Activated CD4-positive, alpha-beta T cell treated with anti-CD3 and anti-CD28 coated beads, Interleukin-2, amount 10 ng/mL, durations not matched to agents 24 days and 14 days (primary cell): ENCODE measurements at regions not wholly inside any gene's neighbourhood (a gene's known extent, or its start where the extent isn't known, plus 50 kb on each side); places are given as distances from the start of the nearest gene placed in this dataset.

Experiments used
- DNase-seq: peaks from one replicate; pipeline ENCODE4 v3.0.0; 2022
- H3K27ac Mint-ChIP-seq: one replicate; pipeline ENCODE4 v1.8.0; 2022; ENCODE audit warnings: mild to moderate bottlenecking, mixed read lengths
- H3K27me3 Mint-ChIP-seq: one replicate; pipeline ENCODE4 v1.8.0; 2022; ENCODE audit warnings: mixed read lengths
- H3K36me3 Mint-ChIP-seq: one replicate; pipeline ENCODE4 v1.8.0; 2022; ENCODE audit warnings: low read depth, mild to moderate bottlenecking, mixed read lengths
- H3K4me1 Mint-ChIP-seq: one replicate; pipeline ENCODE4 v1.8.0; 2021; ENCODE audit warnings: mixed read lengths
- H3K4me3 Mint-ChIP-seq: one replicate; pipeline ENCODE4 v1.8.0; 2022; ENCODE audit warnings: mild to moderate bottlenecking, moderate library complexity, mixed read lengths
- H3K9me3 Mint-ChIP-seq: one replicate; pipeline ENCODE4 v1.8.0; 2021; ENCODE audit warnings: mixed read lengths
- intact Hi-C: fragments of 100-400 bp; cut with micrococcal nuclease; formaldehyde crosslinking; loops from one replicate; pipeline ENCODE4 v1.15.1; 2023

GRCh38 chr11:79925570-79925969 lies 484.7 kb upstream of the TENM4 start:
- Mint-ChIP-seq H3K27me3 (no peaks in the 10 kb centered on the region), H3K4me1 (no peaks in the 10 kb centered on the region), H3K36me3 (no peaks in the 10 kb centered on the region), H3K27ac (no peak overlapping the region), H3K4me3 (no peak overlapping the region), H3K9me3 (no peaks in the 10 kb centered on the region)
- intact Hi-C loops = no loop called here
- no peak for DNase-seq

- Mint-ChIP-seq H3K4me3 (no peak overlapping the region), H3K27ac (no peak overlapping the region), H3K36me3 (no peaks in the 10 kb centered on the region), H3K4me1 (no peaks in the 10 kb centered on the region), H3K9me3 (no peaks in the 10 kb centered on the region), H3K27me3 (no peaks in the 10 kb centered on the region)
- no peak for DNase-seq
- intact Hi-C loops = no loop called here
These were observed 481.8 kb upstream of the TENM4 start for GRCh38 chr11:79922641-79923040.

GRCh38 chr11:79920480-79920879 lies 479.6 kb upstream of the TENM4 start:
- intact Hi-C loops = no loop called here
- Mint-ChIP-seq H3K4me1 (no peaks in the 10 kb centered on the region), H3K9me3 (no peaks in the 10 kb centered on the region), H3K36me3 (no peaks in the 10 kb centered on the region), H3K27me3 (no peaks in the 10 kb centered on the region), H3K27ac (no peak overlapping the region), H3K4me3 (no peak overlapping the region)
- DNase-seq = no peak

GRCh38 chr11:79919350-79919749 lies 478.5 kb upstream of the TENM4 start:
- no peaks in the 10 kb centered on the region for H3K4me1 Mint-ChIP-seq
- DNase-seq = no peak
- H3K9me3 Mint-ChIP-seq = no peaks in the 10 kb centered on the region
- no peak overlapping the region for H3K27ac Mint-ChIP-seq
- H3K27me3 Mint-ChIP-seq = no peaks in the 10 kb centered on the region
- intact Hi-C loops = no loop called here
- H3K4me3 Mint-ChIP-seq = no peak overlapping the region
- no peaks in the 10 kb centered on the region for H3K36me3 Mint-ChIP-seq

- no peaks in the 10 kb centered on the region for H3K4me1 Mint-ChIP-seq
- no peaks in the 10 kb centered on the region for H3K36me3 Mint-ChIP-seq
- intact Hi-C loops = no loop called here
- no peak overlapping the region for H3K27ac Mint-ChIP-seq
- no peaks in the 10 kb centered on the region for H3K9me3 Mint-ChIP-seq
- no peak overlapping the region for H3K4me3 Mint-ChIP-seq
- no peak for DNase-seq
- H3K27me3 Mint-ChIP-seq = no peaks in the 10 kb centered on the region
These were observed 478.0 kb upstream of the TENM4 start for GRCh38 chr11:79918846-79919245.

- peaks cover 4% of the 10 kb centered on the region for H3K9me3 Mint-ChIP-seq
- no peak overlapping the region for H3K27ac Mint-ChIP-seq
- H3K36me3 Mint-ChIP-seq = no peaks in the 10 kb centered on the region
- intact Hi-C loops = no loop called here
- H3K27me3 Mint-ChIP-seq = no peaks in the 10 kb centered on the region
- no peak for DNase-seq
- H3K4me1 Mint-ChIP-seq = no peaks in the 10 kb centered on the region
- no peak overlapping the region for H3K4me3 Mint-ChIP-seq
These were observed 465.3 kb upstream of the TENM4 start for GRCh38 chr11:79906164-79906563.

GRCh38 chr11:79902493-79902892 lies 461.7 kb upstream of the TENM4 start:
- H3K27me3 Mint-ChIP-seq = no peaks in the 10 kb centered on the region
- no peaks in the 10 kb centered on the region for H3K4me1 Mint-ChIP-seq
- no peaks in the 10 kb centered on the region for H3K36me3 Mint-ChIP-seq
- DNase-seq = no peak
- no peak overlapping the region for H3K27ac Mint-ChIP-seq
- no peaks in the 10 kb centered on the region for H3K9me3 Mint-ChIP-seq
- no peak overlapping the region for H3K4me3 Mint-ChIP-seq
- intact Hi-C loops = no loop called here

- Mint-ChIP-seq H3K9me3 (no peaks in the 10 kb centered on the region), H3K27me3 (no peaks in the 10 kb centered on the region), H3K36me3 (no peaks in the 10 kb centered on the region), H3K4me3 (no peak overlapping the region), H3K4me1 (no peaks in the 10 kb centered on the region), H3K27ac (no peak overlapping the region)
- no peak for DNase-seq
- intact Hi-C loops = no loop called here
These were observed 457.1 kb upstream of the TENM4 start for GRCh38 chr11:79897896-79898295.

GRCh38 chr11:79896258-79896657 lies 455.4 kb upstream of the TENM4 start:
- no peak overlapping the region for H3K27ac Mint-ChIP-seq
- no peaks in the 10 kb centered on the region for H3K9me3 Mint-ChIP-seq
- no peak overlapping the region for H3K4me3 Mint-ChIP-seq
- no peaks in the 10 kb centered on the region for H3K36me3 Mint-ChIP-seq
- intact Hi-C loops = no loop called here
- no peaks in the 10 kb centered on the region for H3K27me3 Mint-ChIP-seq
- DNase-seq = no peak
- H3K4me1 Mint-ChIP-seq = no peaks in the 10 kb centered on the region

- DNase-seq = no peak
- Mint-ChIP-seq H3K27ac (no peak overlapping the region), H3K9me3 (no peaks in the 10 kb centered on the region), H3K36me3 (no peaks in the 10 kb centered on the region), H3K27me3 (no peaks in the 10 kb centered on the region), H3K4me3 (no peak overlapping the region), H3K4me1 (no peaks in the 10 kb centered on the region)
- intact Hi-C loops = no loop called here
These were observed 453.3 kb upstream of the TENM4 start for GRCh38 chr11:79894111-79894510.

- H3K27me3 Mint-ChIP-seq = no peaks in the 10 kb centered on the region
- H3K27ac Mint-ChIP-seq = no peak overlapping the region
- H3K4me1 Mint-ChIP-seq = no peaks in the 10 kb centered on the region
- H3K36me3 Mint-ChIP-seq = no peaks in the 10 kb centered on the region
- H3K9me3 Mint-ChIP-seq = no peaks in the 10 kb centered on the region
- DNase-seq = no peak
- no peak overlapping the region for H3K4me3 Mint-ChIP-seq
- intact Hi-C loops = no loop called here
These were observed 449.4 kb upstream of the TENM4 start for GRCh38 chr11:79890272-79890671.

GRCh38 chr11:79864882-79865281 lies 424.1 kb upstream of the TENM4 start:
- no peak for DNase-seq
- peaks cover under 1% of the 10 kb centered on the region for H3K9me3 Mint-ChIP-seq
- no peak overlapping the region for H3K4me3 Mint-ChIP-seq
- H3K36me3 Mint-ChIP-seq = no peaks in the 10 kb centered on the region
- intact Hi-C loops = no loop called here
- no peaks in the 10 kb centered on the region for H3K27me3 Mint-ChIP-seq
- no peak overlapping the region for H3K27ac Mint-ChIP-seq
- no peaks in the 10 kb centered on the region for H3K4me1 Mint-ChIP-seq

GRCh38 chr11:79860336-79860735 lies 419.5 kb upstream of the TENM4 start:
- no peaks in the 10 kb centered on the region for H3K4me1 Mint-ChIP-seq
- DNase-seq = peak; percentile 6
- intact Hi-C loops = no loop called here
- no peaks in the 10 kb centered on the region for H3K27me3 Mint-ChIP-seq
- H3K36me3 Mint-ChIP-seq = no peaks in the 10 kb centered on the region
- H3K27ac Mint-ChIP-seq = no peak overlapping the region
- H3K4me3 Mint-ChIP-seq = no peak overlapping the region
- H3K9me3 Mint-ChIP-seq = no peaks in the 10 kb centered on the region

GRCh38 chr11:79857377-79858214 lies 416.8 kb upstream of the TENM4 start:
- no peak overlapping the region for H3K4me3 Mint-ChIP-seq
- H3K27ac Mint-ChIP-seq = no peak overlapping the region
- intact Hi-C loops = no loop called here
- H3K9me3 Mint-ChIP-seq = no peaks in the 10 kb centered on the region
- H3K36me3 Mint-ChIP-seq = no peaks in the 10 kb centered on the region
- H3K4me1 Mint-ChIP-seq = no peaks in the 10 kb centered on the region
- H3K27me3 Mint-ChIP-seq = no peaks in the 10 kb centered on the region
- peak; percentile 27 for DNase-seq

GRCh38 chr11:79852176-79852575 lies 411.3 kb upstream of the TENM4 start:
- no peak for DNase-seq
- intact Hi-C loops = no loop called here
- Mint-ChIP-seq H3K9me3 (peaks cover 4% of the 10 kb centered on the region), H3K36me3 (no peaks in the 10 kb centered on the region), H3K27me3 (no peaks in the 10 kb centered on the region), H3K4me3 (no peak overlapping the region), H3K4me1 (no peaks in the 10 kb centered on the region), H3K27ac (no peak overlapping the region)
